Activated T-cell treated with anti-CD3 and anti-CD28 coated beads, Interleukin-2, amount 50 U/mL, for 24 hours (primary cell): ENCODE measurements at regions not wholly inside any gene's neighbourhood (a gene's known extent, or its start where the extent isn't known, plus 50 kb on each side); places are given as distances from the start of the nearest gene placed in this dataset.
"Not testable (repeated sequence)": the region's sequence is repeated elsewhere in the genome, so short reads cannot be mapped to it uniquely, and the experiment has no call there.

Experiments used
- DNase-seq: peaks from one replicate; pipeline ENCODE4 v3.0.0-alpha.2; 2020
- H3K27ac Mint-ChIP-seq: 2 replicates; pipeline ENCODE4 v1.8.0; 2020; ENCODE audit warnings: mild to moderate bottlenecking, mixed read lengths
- H3K27me3 Mint-ChIP-seq: 2 replicates; pipeline ENCODE4 v1.8.0; 2020; ENCODE audit warnings: mixed read lengths
- H3K36me3 Mint-ChIP-seq: 2 replicates; pipeline ENCODE4 v1.8.0; 2020; ENCODE audit warnings: low read depth, mixed read lengths
- H3K4me1 Mint-ChIP-seq: 2 replicates; pipeline ENCODE4 v1.8.0; 2020; ENCODE audit warnings: low read depth, mixed read lengths
- H3K4me3 Mint-ChIP-seq: 2 replicates; pipeline ENCODE4 v1.8.0; 2020; ENCODE audit warnings: mild to moderate bottlenecking, moderate library complexity, mixed read lengths
- H3K9me3 Mint-ChIP-seq: 2 replicates; pipeline ENCODE4 v1.8.0; 2020; ENCODE audit warnings: mixed read lengths

DNA sequence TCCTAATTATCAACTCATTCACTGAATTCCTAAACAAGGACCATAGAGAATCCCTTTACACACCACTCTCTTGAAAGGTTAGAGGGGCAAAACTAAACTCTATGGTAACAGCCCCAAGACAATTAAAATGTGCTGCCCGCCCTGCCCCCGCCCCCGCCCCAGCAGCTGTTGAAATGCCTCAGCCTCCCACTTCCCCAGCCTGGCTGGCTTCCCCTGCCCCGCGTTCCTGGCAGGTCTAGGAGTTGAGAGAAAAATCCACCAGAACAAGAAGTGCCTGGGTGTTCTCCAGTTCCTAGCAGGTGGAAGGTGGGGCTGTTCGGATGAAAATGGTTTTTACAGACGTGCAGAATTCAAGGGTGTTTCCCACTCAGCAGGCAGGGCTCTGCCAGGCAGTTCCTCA lies 109.5 kb upstream of the ZEB1 start:
- no peak overlapping the region for H3K27ac Mint-ChIP-seq
- peaks cover 3% of the 10 kb centered on the region for H3K9me3 Mint-ChIP-seq
- DNase-seq, result no peak
- no peak overlapping the region for H3K4me3 Mint-ChIP-seq
- no peaks in the 10 kb centered on the region for H3K36me3 Mint-ChIP-seq
- no peaks in the 10 kb centered on the region for H3K4me1 Mint-ChIP-seq
- no peaks in the 10 kb centered on the region for H3K27me3 Mint-ChIP-seq

GRCh38 chr10:31210190-31210589 lies 108.8 kb upstream of the ZEB1 start:
- Mint-ChIP-seq H3K27ac (no peak overlapping the region), H3K36me3 (no peaks in the 10 kb centered on the region), H3K4me3 (no peak overlapping the region), H3K9me3 (no peaks in the 10 kb centered on the region), H3K27me3 (no peaks in the 10 kb centered on the region), H3K4me1 (no peaks in the 10 kb centered on the region)
- DNase-seq, result no peak

DNA sequence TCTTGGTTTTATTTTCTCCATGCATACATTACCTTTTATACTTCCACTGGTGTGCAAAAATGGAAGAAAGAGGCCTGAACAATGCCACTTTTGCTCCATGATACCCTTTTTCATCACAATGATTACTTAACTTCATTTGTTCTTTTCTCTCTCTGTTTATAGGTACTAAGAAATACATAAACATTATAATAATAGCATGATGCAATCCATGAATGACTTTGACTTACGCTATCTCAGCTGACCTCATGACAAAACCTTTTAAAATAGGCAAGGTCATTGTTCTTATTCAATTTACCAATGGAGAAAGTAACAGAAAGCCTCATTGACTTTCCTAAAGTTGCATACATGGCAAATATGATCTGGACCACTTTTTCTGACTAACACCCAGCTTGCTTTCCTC lies 105.1 kb upstream of the ZEB1 start:
- no peaks in the 10 kb centered on the region for H3K27me3 Mint-ChIP-seq
- H3K36me3 Mint-ChIP-seq, result no peaks in the 10 kb centered on the region
- H3K27ac Mint-ChIP-seq, result no peak overlapping the region
- no peak for DNase-seq
- no peak overlapping the region for H3K4me3 Mint-ChIP-seq
- H3K4me1 Mint-ChIP-seq, result no peaks in the 10 kb centered on the region
- no peaks in the 10 kb centered on the region for H3K9me3 Mint-ChIP-seq

DNA sequence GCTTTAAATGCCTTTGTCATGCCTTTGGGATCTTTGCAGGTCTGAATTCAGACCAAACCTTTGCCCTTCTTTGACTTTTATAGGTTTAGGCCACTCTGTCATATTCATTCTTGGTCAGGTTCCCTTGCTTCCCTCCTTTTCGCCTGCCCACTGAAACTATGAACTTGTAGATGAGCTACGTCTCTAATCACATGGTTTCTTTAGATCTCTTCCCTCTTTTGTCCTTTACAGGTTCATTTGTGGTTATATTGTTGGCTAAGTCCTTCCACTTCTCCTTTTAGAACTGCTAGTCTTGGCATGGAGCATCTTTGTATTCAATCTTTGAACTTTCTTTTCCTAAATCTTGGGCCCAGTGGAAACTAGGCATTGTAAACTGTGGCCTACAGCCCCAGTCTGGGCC lies 104.0 kb upstream of the ZEB1 start:
- Mint-ChIP-seq H3K36me3 (no peaks in the 10 kb centered on the region), H3K4me1 (no peaks in the 10 kb centered on the region), H3K4me3 (no peak overlapping the region), H3K27ac (no peak overlapping the region), H3K27me3 (no peaks in the 10 kb centered on the region), H3K9me3 (no peaks in the 10 kb centered on the region)
- DNase-seq, result no peak

- Mint-ChIP-seq H3K36me3 (no peaks in the 10 kb centered on the region), H3K9me3 (no peaks in the 10 kb centered on the region)
Measured at GRCh38 chr10:31219306-31219705, 99.7 kb upstream of the ZEB1 start.

GRCh38 chr10:31228780-31229179 lies 90.2 kb upstream of the ZEB1 start:
- not testable (repeated sequence) for H3K4me3 Mint-ChIP-seq, H3K27ac Mint-ChIP-seq, H3K36me3 Mint-ChIP-seq, DNase-seq, H3K4me1 Mint-ChIP-seq
- H3K9me3 Mint-ChIP-seq, result peaks cover 14% of the 10 kb centered on the region
- peaks cover 32% of the 10 kb centered on the region for H3K27me3 Mint-ChIP-seq

More at GRCh38 chr10:31219306-31219705, 99.7 kb upstream of the ZEB1 start:
- H3K27ac Mint-ChIP-seq, result no peak overlapping the region
- DNase-seq, result no peak
- H3K4me1 Mint-ChIP-seq, result no peaks in the 10 kb centered on the region
- no peaks in the 10 kb centered on the region for H3K27me3 Mint-ChIP-seq
- no peak overlapping the region for H3K4me3 Mint-ChIP-seq

- peaks cover 2% of the 10 kb centered on the region for H3K9me3 Mint-ChIP-seq
- no peaks in the 10 kb centered on the region for H3K36me3 Mint-ChIP-seq
- no peak for DNase-seq
- H3K4me3 Mint-ChIP-seq, result no peak overlapping the region
- H3K27ac Mint-ChIP-seq, result no peak overlapping the region
- peaks cover 15% of the 10 kb centered on the region for H3K4me1 Mint-ChIP-seq
- peaks cover 3% of the 10 kb centered on the region for H3K27me3 Mint-ChIP-seq
Measured at GRCh38 chr10:31239961-31240360, 79.1 kb upstream of the ZEB1 start.

DNA sequence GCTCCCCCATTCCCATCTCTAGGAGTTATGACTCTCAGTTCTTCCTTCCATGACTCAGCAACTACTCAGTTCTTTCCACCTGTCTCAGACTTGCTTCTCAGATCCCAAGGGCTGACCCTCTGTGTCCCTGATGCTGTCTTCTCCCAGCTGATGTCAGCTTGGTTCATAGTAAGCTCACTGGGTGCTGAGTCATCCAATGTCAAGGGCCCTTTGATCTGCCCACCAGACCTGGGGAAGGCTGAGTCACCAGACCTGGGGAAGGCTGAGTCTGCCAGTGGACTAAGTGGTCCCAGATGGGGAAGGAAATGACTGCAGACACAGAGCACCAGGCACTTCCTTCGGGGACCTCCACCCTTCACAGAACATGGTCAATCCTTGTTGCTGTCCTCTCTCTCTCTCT lies 76.1 kb upstream of the ZEB1 start:
- Mint-ChIP-seq H3K27ac (peak overlapping the region; percentile 26), H3K4me1 (peaks cover 15% of the 10 kb centered on the region), H3K9me3 (no peaks in the 10 kb centered on the region), H3K27me3 (no peaks in the 10 kb centered on the region), H3K36me3 (no peaks in the 10 kb centered on the region), H3K4me3 (no peak overlapping the region)
- peak; percentile 72 for DNase-seq

GRCh38 chr10:31251118-31251517 lies 67.9 kb upstream of the ZEB1 start:
- H3K4me1 Mint-ChIP-seq, DNase-seq, H3K36me3 Mint-ChIP-seq, H3K9me3 Mint-ChIP-seq, H3K27me3 Mint-ChIP-seq, H3K4me3 Mint-ChIP-seq, H3K27ac Mint-ChIP-seq: not testable (repeated sequence)

DNA sequence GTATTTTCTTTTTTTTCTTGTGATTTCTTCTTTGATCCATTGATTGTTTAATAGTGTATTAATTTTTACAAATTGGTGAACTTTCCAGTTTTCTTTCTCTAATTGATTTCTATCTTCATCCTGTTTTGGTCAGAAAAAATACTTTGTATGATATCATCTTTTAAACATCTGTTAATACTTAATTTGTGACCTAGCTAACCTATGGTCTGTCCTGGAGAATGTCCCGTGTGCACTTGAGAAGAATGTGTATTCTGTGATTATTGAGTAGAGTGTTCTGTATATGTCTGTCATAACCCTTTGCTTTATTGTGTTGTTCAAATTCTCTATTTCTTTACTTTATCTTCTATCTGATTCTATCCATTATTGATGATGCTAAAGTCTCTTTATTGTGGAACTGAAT lies 65.8 kb upstream of the ZEB1 start:
- no peak overlapping the region for H3K27ac Mint-ChIP-seq
- H3K9me3 Mint-ChIP-seq, result peaks cover 4% of the 10 kb centered on the region
- H3K36me3 Mint-ChIP-seq, result no peaks in the 10 kb centered on the region
- H3K4me1 Mint-ChIP-seq, result no peaks in the 10 kb centered on the region
- no peak for DNase-seq
- peaks cover 5% of the 10 kb centered on the region for H3K27me3 Mint-ChIP-seq
- no peak overlapping the region for H3K4me3 Mint-ChIP-seq

DNA sequence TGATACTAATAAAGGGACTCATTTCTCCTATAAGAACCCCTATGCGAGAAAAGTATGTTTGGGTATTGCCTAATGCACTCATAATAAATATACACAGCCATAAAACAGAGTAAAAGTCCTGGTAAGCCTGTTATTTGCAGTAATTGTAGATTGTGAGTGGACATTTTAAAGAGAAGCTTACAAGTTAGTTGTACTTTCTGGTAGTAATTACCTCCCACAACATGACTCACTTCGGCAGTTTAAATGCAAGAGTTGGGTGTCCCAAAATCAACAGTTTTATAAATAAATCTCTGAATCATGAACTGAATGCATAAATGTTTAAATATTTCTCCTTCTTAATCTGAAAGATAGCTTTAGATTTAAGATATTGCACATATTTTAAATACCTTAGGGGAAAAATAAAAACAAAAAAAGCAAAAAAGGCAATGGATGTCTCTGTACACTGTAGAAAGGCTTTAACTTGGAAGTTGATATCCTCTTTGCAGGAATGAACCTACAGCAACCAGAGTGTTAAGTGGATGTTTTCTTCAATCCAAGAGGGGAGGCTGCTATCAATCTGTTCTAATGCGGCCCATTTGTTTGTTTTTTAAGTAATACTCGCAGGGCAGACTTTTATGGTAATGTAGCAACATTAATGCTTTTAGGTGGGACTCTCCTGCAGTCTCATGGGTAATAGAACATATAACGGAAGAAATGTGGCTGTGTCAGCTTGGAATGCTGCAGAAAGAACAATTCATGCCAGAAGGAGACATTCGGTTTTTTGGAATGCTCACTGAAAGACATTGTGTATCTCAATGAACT lies 57.3 kb upstream of the ZEB1 start:
- Mint-ChIP-seq H3K27ac (no peak overlapping the region), H3K36me3 (no peaks in the 10 kb centered on the region), H3K9me3 (no peaks in the 10 kb centered on the region), H3K27me3 (peaks cover 8% of the 10 kb centered on the region), H3K4me3 (no peak overlapping the region), H3K4me1 (no peaks in the 10 kb centered on the region)
- DNase-seq, result no peak

- no peaks in the 10 kb centered on the region for H3K9me3 Mint-ChIP-seq
- no peak for DNase-seq
Measured at GRCh38 chr10:31262672-31263071, 56.3 kb upstream of the ZEB1 start.

DNA sequence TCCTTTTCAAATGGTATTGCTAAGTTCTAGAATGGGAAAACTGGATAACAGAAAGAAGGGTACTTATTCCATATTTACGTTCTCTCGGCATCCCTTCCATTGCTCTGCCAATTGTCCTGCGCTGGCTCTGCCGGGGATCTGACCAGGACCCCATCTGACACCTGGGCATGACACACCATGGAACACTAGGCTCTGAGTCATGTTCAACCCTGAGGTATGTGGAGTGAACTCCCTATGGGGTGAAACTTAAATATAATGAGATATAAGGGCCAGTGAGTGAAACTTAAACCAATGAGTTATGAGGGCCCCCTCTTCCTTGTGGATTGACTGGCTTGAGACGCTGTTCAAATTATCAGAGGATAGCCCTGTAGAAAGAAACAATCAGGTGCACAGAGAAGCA lies 55.1 kb upstream of the ZEB1 start:
- Mint-ChIP-seq H3K9me3 (no peaks in the 10 kb centered on the region), H3K4me1 (no peaks in the 10 kb centered on the region), H3K4me3 (no peak overlapping the region), H3K27ac (no peak overlapping the region), H3K36me3 (no peaks in the 10 kb centered on the region), H3K27me3 (peaks cover 5% of the 10 kb centered on the region)
- DNase-seq, result no peak

More at GRCh38 chr10:31262672-31263071, 56.3 kb upstream of the ZEB1 start:
- no peaks in the 10 kb centered on the region for H3K36me3 Mint-ChIP-seq
- H3K4me3 Mint-ChIP-seq, result no peak overlapping the region
- no peaks in the 10 kb centered on the region for H3K4me1 Mint-ChIP-seq
- no peak overlapping the region for H3K27ac Mint-ChIP-seq
- peaks cover 7% of the 10 kb centered on the region for H3K27me3 Mint-ChIP-seq

DNA sequence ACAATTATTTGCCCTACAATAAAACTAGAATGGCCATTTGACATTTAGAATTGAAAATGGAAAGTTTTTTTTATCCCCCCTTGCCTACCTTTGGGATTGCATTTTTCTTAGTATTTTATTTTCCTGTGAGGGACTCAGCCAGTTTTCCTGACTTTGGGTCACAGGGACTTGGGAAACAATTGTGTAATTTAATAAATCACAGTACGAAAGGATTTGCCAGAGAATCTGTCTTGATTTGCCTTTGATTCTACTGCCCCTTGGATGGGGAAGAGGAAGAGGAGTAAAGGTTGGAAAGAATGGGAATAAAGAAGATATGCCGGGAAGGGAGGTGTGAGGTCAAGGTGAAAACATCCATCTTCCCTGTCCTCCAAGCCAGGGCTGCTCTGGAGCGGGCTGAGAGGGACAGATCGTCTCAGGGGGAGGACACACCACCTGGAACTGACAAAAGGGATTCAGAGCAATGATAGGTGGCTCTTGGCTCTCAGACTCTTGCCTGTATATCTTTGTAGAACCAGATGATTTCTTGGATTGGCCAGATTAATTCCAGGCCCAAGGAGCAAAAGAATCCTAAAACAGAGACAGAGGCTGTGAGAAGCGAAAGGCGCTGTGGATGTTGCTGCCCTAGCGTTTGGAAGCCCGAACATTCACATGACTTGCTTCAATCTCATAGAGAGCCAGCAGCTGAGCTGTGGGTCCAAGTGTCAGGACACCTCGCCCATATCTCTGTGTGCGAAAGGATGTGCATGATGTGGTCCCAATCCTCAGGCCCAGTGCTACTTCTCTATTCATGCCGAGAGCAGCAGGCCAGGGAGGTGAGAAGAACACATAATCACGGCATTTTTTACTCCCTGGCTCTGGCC lies 50.3 kb upstream of the ZEB1 start:
- no peaks in the 10 kb centered on the region for H3K36me3 Mint-ChIP-seq
- H3K4me1 Mint-ChIP-seq, result peaks cover 2% of the 10 kb centered on the region
- no peak overlapping the region for H3K27ac Mint-ChIP-seq
- H3K27me3 Mint-ChIP-seq, result no peaks in the 10 kb centered on the region
- no peak overlapping the region for H3K4me3 Mint-ChIP-seq
- DNase-seq, result no peak
- peaks cover 11% of the 10 kb centered on the region for H3K9me3 Mint-ChIP-seq
